Stimulated activated naive CD8-positive, alpha-beta T cell treated with anti-CD3 and anti-CD28 coated beads, Interleukin-15, amount 100 ng/mL, for 72 hours (primary cell): ENCODE measurements at regions not wholly inside any gene's neighbourhood (a gene's known extent, or its start where the extent isn't known, plus 50 kb on each side); places are given as distances from the start of the nearest gene placed in this dataset.

Source experiments
- ATAC-seq: fragments of 150-1000 bp; cut with Tn5 transposase; 2 replicates; pipeline ENCODE4 v1.10.0; 2021; ENCODE audit warnings: mild to moderate bottlenecking, moderate library complexity
- DNase-seq, 2 donors: peaks; one replicate each; pipeline ENCODE4 v3.0.0; 2021 to 2022
- H3K27ac Mint-ChIP-seq, 2 donors: one replicate each; pipeline ENCODE4 v1.8.0; 2022; ENCODE audit warnings: mild to moderate bottlenecking in 2 of 2, mixed read lengths in 2 of 2, moderate library complexity in 2 of 2
- H3K27me3 Mint-ChIP-seq: one replicate; pipeline ENCODE4 v1.8.0; 2022; ENCODE audit warnings: mixed read lengths
- H3K4me1 Mint-ChIP-seq: one replicate; pipeline ENCODE4 v1.8.0; 2022; ENCODE audit warnings: mild to moderate bottlenecking, mixed read lengths
- H3K4me3 Mint-ChIP-seq, 2 donors: one replicate each; pipeline ENCODE4 v1.8.0; 2022; ENCODE audit warnings: mild to moderate bottlenecking in 2 of 2, mixed read lengths in 2 of 2, moderate library complexity in 1 of 2
- H3K9me3 Mint-ChIP-seq, 2 donors: one replicate each; pipeline ENCODE4 v1.8.0; 2022; ENCODE audit warnings: mixed read lengths in 2 of 2

- Mint-ChIP-seq H3K27ac (no peak overlapping the region), H3K4me1 (no peaks in the 10 kb centered on the region), H3K27me3 (peaks cover 29% of the 10 kb centered on the region), H3K9me3 (no peaks in the 10 kb centered on the region), H3K4me3 (no peak overlapping the region)
- no peak for DNase-seq
- no peak for ATAC-seq
Observed at GRCh38 chr20:60718743-60719480, 533.1 kb upstream of the CDH4 start.

- no peak for ATAC-seq
- H3K9me3 Mint-ChIP-seq, result peaks cover 6 to 18% of the 10 kb centered on the region in 2 donors
- H3K4me1 Mint-ChIP-seq, result no peaks in the 10 kb centered on the region
- no peak overlapping the region for H3K27ac Mint-ChIP-seq
- no peak overlapping the region for H3K4me3 Mint-ChIP-seq
- H3K27me3 Mint-ChIP-seq, result peaks cover 4% of the 10 kb centered on the region
- DNase-seq, result no peak
Observed at GRCh38 chr20:60725311-60725906, 526.7 kb upstream of the CDH4 start.

GRCh38 chr20:60727425-60727824 lies 524.6 kb upstream of the CDH4 start:
- no peaks in the 10 kb centered on the region for H3K27me3 Mint-ChIP-seq
- ATAC-seq (no peak), DNase-seq (no peak)
- H3K27ac Mint-ChIP-seq, result no peak overlapping the region
- peaks cover 6 to 18% of the 10 kb centered on the region in 2 donors for H3K9me3 Mint-ChIP-seq
- H3K4me3 Mint-ChIP-seq, result no peak overlapping the region
- no peaks in the 10 kb centered on the region for H3K4me1 Mint-ChIP-seq

GRCh38 chr20:60728705-60729104 lies 523.4 kb upstream of the CDH4 start:
- no peak overlapping the region for H3K27ac Mint-ChIP-seq
- H3K27me3 Mint-ChIP-seq, result no peaks in the 10 kb centered on the region
- ATAC-seq, result no peak
- DNase-seq, result no peak
- H3K4me3 Mint-ChIP-seq, result no peak overlapping the region
- no peaks in the 10 kb centered on the region for H3K4me1 Mint-ChIP-seq
- peaks cover 6 to 18% of the 10 kb centered on the region in 2 donors for H3K9me3 Mint-ChIP-seq

GRCh38 chr20:60729135-60729900 lies 522.7 kb upstream of the CDH4 start:
- Mint-ChIP-seq H3K9me3 (peaks cover 6 to 18% of the 10 kb centered on the region in 2 donors), H3K4me1 (no peaks in the 10 kb centered on the region), H3K27ac (no peak overlapping the region), H3K4me3 (no peak overlapping the region), H3K27me3 (no peaks in the 10 kb centered on the region)
- ATAC-seq (no peak), DNase-seq (no peak)

GRCh38 chr20:60732322-60732721 lies 519.7 kb upstream of the CDH4 start:
- Mint-ChIP-seq H3K27me3 (no peaks in the 10 kb centered on the region), H3K9me3 (peaks cover 6 to 17% of the 10 kb centered on the region in 2 donors), H3K27ac (no peak overlapping the region), H3K4me1 (no peaks in the 10 kb centered on the region), H3K4me3 (no peak overlapping the region)
- no peak for DNase-seq
- no peak for ATAC-seq

- no peak for DNase-seq
- no peak for ATAC-seq
- Mint-ChIP-seq H3K4me1 (no peaks in the 10 kb centered on the region), H3K9me3 (peaks cover 0 to 1% of the 10 kb centered on the region in 2 donors), H3K27me3 (no peaks in the 10 kb centered on the region), H3K4me3 (no peak overlapping the region), H3K27ac (no peak overlapping the region)
Observed at GRCh38 chr20:60748086-60748485, 504.0 kb upstream of the CDH4 start.

GRCh38 chr20:60749804-60750602 lies 502.1 kb upstream of the CDH4 start:
- Mint-ChIP-seq H3K4me3 (no peak overlapping the region), H3K4me1 (no peaks in the 10 kb centered on the region), H3K27me3 (no peaks in the 10 kb centered on the region), H3K27ac (no peak overlapping the region), H3K9me3 (no peaks in the 10 kb centered on the region)
- no peak for DNase-seq
- ATAC-seq, result no peak

- no peak overlapping the region for H3K4me3 Mint-ChIP-seq
- ATAC-seq (no peak), DNase-seq (no peak)
- no peaks in the 10 kb centered on the region for H3K27me3 Mint-ChIP-seq
- H3K27ac Mint-ChIP-seq, result no peak overlapping the region
- no peaks in the 10 kb centered on the region for H3K4me1 Mint-ChIP-seq
- H3K9me3 Mint-ChIP-seq, result no peaks in the 10 kb centered on the region
Observed at GRCh38 chr20:60750909-60751308, 501.2 kb upstream of the CDH4 start.

- no peak for DNase-seq
- Mint-ChIP-seq H3K4me1 (no peaks in the 10 kb centered on the region), H3K9me3 (no peaks in the 10 kb centered on the region), H3K27ac (no peak overlapping the region), H3K4me3 (no peak overlapping the region), H3K27me3 (no peaks in the 10 kb centered on the region)
- no peak for ATAC-seq
Observed at GRCh38 chr20:60751826-60752225, 500.2 kb upstream of the CDH4 start.

GRCh38 chr20:60752741-60753420 lies 499.2 kb upstream of the CDH4 start:
- Mint-ChIP-seq H3K4me3 (no peak overlapping the region), H3K27ac (no peak overlapping the region), H3K9me3 (no peaks in the 10 kb centered on the region), H3K4me1 (no peaks in the 10 kb centered on the region), H3K27me3 (no peaks in the 10 kb centered on the region)
- ATAC-seq (no peak), DNase-seq (no peak)

- no peak for DNase-seq
- no peaks in the 10 kb centered on the region for H3K9me3 Mint-ChIP-seq
- ATAC-seq, result no peak
- H3K27ac Mint-ChIP-seq, result no peak overlapping the region
- H3K27me3 Mint-ChIP-seq, result no peaks in the 10 kb centered on the region
- no peak overlapping the region for H3K4me3 Mint-ChIP-seq
- no peaks in the 10 kb centered on the region for H3K4me1 Mint-ChIP-seq
Observed at GRCh38 chr20:60754856-60755255, 497.2 kb upstream of the CDH4 start.

GRCh38 chr20:60759651-60760050 lies 492.4 kb upstream of the CDH4 start:
- Mint-ChIP-seq H3K27me3 (no peaks in the 10 kb centered on the region), H3K4me1 (no peaks in the 10 kb centered on the region), H3K27ac (no peak overlapping the region), H3K4me3 (no peak overlapping the region), H3K9me3 (no peaks in the 10 kb centered on the region)
- no peak for ATAC-seq
- DNase-seq, result no peak

- Mint-ChIP-seq H3K27me3 (no peaks in the 10 kb centered on the region), H3K4me3 (no peak overlapping the region), H3K4me1 (no peaks in the 10 kb centered on the region), H3K27ac (no peak overlapping the region), H3K9me3 (no peaks in the 10 kb centered on the region)
- ATAC-seq, result no peak
- no peak for DNase-seq
Observed at GRCh38 chr20:60760256-60761000, 491.6 kb upstream of the CDH4 start.
